Right atrium auricular region (tissue), 2 donors: ENCODE measurements at regions not wholly inside any gene's neighbourhood (a gene's known extent, or its start where the extent isn't known, plus 50 kb on each side); places are given as distances from the start of the nearest gene placed in this dataset.
"Not testable (repeated sequence)": the region's sequence is repeated elsewhere in the genome, so short reads cannot be mapped to it uniquely, and the experiment has no call there.

Experiments
- DNase-seq: peaks from one replicate; pipeline ENCODE4 v3.0.0-alpha.2; 2019; ENCODE audit warnings: low spot score
- H3K27ac ChIP-seq, 2 donors: fragments of 200-600 bp; sonication (generic); 1 replicate in 1 of 2; 2 replicates in 1 of 2; pipeline ENCODE4 v1.5.1; 2016 to 2019
- H3K27me3 ChIP-seq, 2 donors: fragments of 200-600 bp; sonication (generic); one replicate each; pipeline versions ENCODE4 v1.5.1 to v1.6.0; 2017 to 2019
- H3K36me3 ChIP-seq: fragments of 200-600 bp; sonication (generic); one replicate; pipeline ENCODE4 v1.5.1; 2016
- H3K4me1 ChIP-seq, 2 donors: fragments of 200-600 bp; sonication (generic); one replicate each; pipeline versions ENCODE4 v1.5.1 to v1.6.0; 2017 to 2019
- H3K4me3 ChIP-seq, 2 donors: fragments of 200-600 bp; sonication (generic); 1 replicate in 1 of 2; 2 replicates in 1 of 2; pipeline ENCODE4 v1.5.1; 2017 to 2019; ENCODE audit warnings: mild to moderate bottlenecking in 1 of 2, moderate library complexity in 1 of 2
- H3K9me3 ChIP-seq, 2 donors: fragments of 200-600 bp; sonication (generic); one replicate each; pipeline ENCODE4 v1.5.1; 2019
- TF ChIP-seq, protein P1 (sequence below), 2 donors: fragments of 200-600 bp; sonication (generic); IDR thresholded peaks; one replicate each; pipeline ENCODE4 v1.5.1; 2019; ENCODE audit warnings: antibody characterized with exemption in 2 of 2

DNA sequence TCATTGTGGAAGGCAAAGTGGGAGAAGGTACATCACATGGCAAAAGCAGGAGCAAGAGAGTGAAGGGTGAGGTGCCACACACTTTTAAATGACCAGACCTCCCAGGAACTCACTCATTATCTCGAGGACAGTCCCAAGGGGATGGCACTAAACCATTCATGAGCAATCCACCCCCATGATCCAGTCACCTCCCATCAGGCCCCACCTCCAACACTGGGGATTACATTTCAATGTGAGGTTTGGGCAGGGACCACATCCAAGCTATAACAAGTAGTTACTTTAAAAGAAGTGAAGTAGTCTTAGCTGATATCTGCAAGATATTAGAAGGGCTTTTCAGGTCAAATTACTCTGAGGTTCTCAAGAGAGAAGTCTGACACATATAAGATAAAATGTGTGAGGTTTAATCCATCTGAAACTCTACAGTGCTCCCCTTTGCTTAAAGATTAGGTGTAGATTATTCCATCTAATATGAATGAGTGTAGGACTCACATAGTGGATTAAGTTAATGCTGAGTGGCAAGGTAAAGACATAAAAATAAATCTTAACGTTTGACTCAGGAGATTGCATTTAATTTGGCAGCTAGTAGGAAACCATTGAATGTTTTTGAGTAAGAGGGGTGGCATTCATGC is 130.8 kb downstream of the TMX1 start:
- no peaks in the 10 kb centered on the region for H3K4me1 ChIP-seq

GRCh38 chr14:51377186-51377585 is 137.1 kb downstream of the TMX1 start:
- H3K27ac ChIP-seq, H3K4me1 ChIP-seq, H3K4me3 ChIP-seq, DNase-seq, H3K27me3 ChIP-seq, H3K36me3 ChIP-seq, H3K9me3 ChIP-seq: not testable (repeated sequence)

More for the DNA sequence above, 130.8 kb downstream of the TMX1 start:
- Histone ChIP-seq H3K27me3 (no peaks in the 10 kb centered on the region), H3K36me3 (no peaks in the 10 kb centered on the region), H3K4me3 (no peak overlapping the region), H3K9me3 (no peaks in the 10 kb centered on the region), H3K27ac (no peak overlapping the region)
- TF ChIP-seq, protein P1, sequence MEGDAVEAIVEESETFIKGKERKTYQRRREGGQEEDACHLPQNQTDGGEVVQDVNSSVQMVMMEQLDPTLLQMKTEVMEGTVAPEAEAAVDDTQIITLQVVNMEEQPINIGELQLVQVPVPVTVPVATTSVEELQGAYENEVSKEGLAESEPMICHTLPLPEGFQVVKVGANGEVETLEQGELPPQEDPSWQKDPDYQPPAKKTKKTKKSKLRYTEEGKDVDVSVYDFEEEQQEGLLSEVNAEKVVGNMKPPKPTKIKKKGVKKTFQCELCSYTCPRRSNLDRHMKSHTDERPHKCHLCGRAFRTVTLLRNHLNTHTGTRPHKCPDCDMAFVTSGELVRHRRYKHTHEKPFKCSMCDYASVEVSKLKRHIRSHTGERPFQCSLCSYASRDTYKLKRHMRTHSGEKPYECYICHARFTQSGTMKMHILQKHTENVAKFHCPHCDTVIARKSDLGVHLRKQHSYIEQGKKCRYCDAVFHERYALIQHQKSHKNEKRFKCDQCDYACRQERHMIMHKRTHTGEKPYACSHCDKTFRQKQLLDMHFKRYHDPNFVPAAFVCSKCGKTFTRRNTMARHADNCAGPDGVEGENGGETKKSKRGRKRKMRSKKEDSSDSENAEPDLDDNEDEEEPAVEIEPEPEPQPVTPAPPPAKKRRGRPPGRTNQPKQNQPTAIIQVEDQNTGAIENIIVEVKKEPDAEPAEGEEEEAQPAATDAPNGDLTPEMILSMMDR (IDR thresholded peaks at IDR 0.05): no peak
- no peak for DNase-seq

GRCh38 chr14:51382506-51382905 is 142.5 kb downstream of the TMX1 start:
- Histone ChIP-seq H3K36me3 (no peaks in the 10 kb centered on the region), H3K9me3 (no peaks in the 10 kb centered on the region), H3K27me3 (no peaks in the 10 kb centered on the region), H3K27ac (no peak overlapping the region), H3K4me3 (no peak overlapping the region), H3K4me1 (no peaks in the 10 kb centered on the region)
- TF ChIP-seq, protein P1 (IDR thresholded peaks at IDR 0.05): no peak
- no peak for DNase-seq

DNA sequence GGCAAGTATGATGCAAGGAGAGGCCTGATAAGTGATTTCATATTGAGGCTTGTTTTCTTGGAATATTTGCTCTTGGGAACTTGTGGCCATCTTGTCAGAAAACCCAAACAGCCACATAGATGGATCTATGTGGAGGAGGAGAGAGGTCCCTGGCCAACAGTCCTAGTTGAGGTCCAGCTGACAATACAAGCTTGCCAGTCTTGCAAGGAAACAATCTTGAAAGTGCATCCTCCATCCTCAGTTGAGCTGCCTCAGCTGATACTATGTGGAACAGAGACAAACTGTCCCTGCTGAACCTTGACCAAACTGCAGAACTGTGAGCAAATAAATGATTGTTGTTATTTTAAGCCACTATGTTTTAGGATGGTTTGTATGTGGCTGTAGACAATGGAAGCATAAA is 146.4 kb downstream of the TMX1 start:
- Histone ChIP-seq H3K27me3 (no peaks in the 10 kb centered on the region), H3K36me3 (no peaks in the 10 kb centered on the region), H3K4me1 (no peaks in the 10 kb centered on the region), H3K4me3 (no peak overlapping the region), H3K9me3 (no peaks in the 10 kb centered on the region), H3K27ac (no peak overlapping the region)
- TF ChIP-seq, protein P1 (IDR thresholded peaks at IDR 0.05): no peak
- DNase-seq: no peak

DNA sequence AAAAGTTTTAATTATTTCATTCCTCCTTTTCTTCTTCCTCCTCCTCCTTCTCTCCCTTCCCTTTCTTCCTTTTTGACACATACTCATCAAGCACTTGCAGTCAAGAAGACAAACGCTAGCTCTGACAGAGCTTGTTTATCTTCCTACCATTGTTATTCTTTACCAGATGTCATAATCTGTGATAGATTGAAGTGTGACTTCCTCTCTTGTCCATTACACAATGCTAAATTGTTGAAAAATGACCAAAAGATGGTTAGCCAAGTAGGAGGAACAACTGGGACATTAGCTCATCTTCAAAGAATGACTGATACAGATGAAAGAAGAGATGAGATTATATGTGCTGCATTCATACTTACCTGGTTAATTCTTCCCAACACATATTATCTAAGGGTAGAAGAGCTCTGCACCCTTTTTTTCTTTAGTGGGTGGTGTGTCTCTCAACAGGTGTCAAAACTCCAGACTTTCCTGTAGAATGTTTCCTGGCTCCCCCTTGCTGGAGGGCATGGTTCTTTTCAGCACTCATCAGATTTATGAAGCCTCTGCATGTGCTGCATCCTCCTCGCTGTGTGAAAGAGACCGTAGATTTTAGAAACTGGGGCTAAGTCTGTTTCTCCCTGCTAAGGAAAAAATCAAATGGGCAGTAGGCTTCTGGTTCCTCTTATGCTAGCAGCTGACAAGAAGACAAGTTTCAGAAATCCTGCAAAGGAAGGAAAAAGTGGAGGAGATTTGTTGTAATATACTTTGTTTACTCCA is 147.1 kb downstream of the TMX1 start:
- Histone ChIP-seq H3K27ac (no peak overlapping the region), H3K9me3 (no peaks in the 10 kb centered on the region), H3K4me3 (no peak overlapping the region), H3K27me3 (no peaks in the 10 kb centered on the region), H3K36me3 (no peaks in the 10 kb centered on the region), H3K4me1 (no peaks in the 10 kb centered on the region)
- DNase-seq: no peak
- TF ChIP-seq, protein P1 (IDR thresholded peaks at IDR 0.05): no peak

GRCh38 chr14:51392416-51392815 is 152.4 kb downstream of the TMX1 start:
- Histone ChIP-seq H3K4me1 (peaks cover 0 to 27% of the 10 kb centered on the region in 2 donors), H3K27me3 (no peaks in the 10 kb centered on the region), H3K27ac (no peak overlapping the region), H3K4me3 (no peak overlapping the region), H3K36me3 (no peaks in the 10 kb centered on the region), H3K9me3 (no peaks in the 10 kb centered on the region)
- TF ChIP-seq, protein P1 (IDR thresholded peaks at IDR 0.05): no peak
- no peak for DNase-seq
